Astrocyte of the cerebellum (primary cell): ENCODE measurements at regions not wholly inside any gene's neighbourhood (a gene's known extent, or its start where the extent isn't known, plus 50 kb on each side); places are given as distances from the start of the nearest gene placed in this dataset.

Experiments
- DNase-seq: peaks from one replicate; pipeline ENCODE4 v3.0.0-alpha.2; 2011; ENCODE audit warnings: low read depth
- H3K4me3 ChIP-seq: 2 replicates; pipeline ENCODE4 v1.5.1; 2011; ENCODE audit warnings: mild to moderate bottlenecking, low read depth, low read length, moderate library complexity
- in situ Hi-C: cut with HindIII; loops from 2 replicates; pipeline ENCODE4 v1.10.0; 2017; ENCODE audit warnings: low sequenced_read_pairs
- TF ChIP-seq, protein P1 (sequence below): IDR thresholded peaks from 2 replicates; pipeline ENCODE4 v1.5.1; 2012; ENCODE audit warnings: low read length, low read depth, moderate library complexity, mild to moderate bottlenecking; ENCODE audit errors: missing control alignments

DNA sequence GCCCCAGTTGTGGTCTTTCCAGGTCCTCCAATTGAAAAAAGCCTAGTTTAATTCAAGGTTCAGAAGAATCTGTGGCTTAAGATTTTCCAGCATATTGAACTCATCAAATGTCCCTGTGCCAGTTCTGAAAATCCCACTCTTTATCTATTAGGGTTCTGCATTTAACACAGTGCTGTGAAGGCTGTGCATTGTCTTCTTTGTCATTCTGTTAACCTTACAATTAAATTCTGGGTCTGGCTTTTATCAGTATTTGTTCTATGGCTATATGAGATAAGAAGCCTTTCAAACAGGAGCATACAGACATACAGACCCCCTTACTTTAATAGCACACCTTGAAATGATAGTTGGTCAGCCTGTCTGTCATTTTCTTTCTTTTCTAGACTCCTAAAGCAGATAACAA lies 362.1 kb upstream of the DACH1 start:
- in situ Hi-C loops = no loop called here
- DNase-seq = no peak
- TF ChIP-seq, protein P1, sequence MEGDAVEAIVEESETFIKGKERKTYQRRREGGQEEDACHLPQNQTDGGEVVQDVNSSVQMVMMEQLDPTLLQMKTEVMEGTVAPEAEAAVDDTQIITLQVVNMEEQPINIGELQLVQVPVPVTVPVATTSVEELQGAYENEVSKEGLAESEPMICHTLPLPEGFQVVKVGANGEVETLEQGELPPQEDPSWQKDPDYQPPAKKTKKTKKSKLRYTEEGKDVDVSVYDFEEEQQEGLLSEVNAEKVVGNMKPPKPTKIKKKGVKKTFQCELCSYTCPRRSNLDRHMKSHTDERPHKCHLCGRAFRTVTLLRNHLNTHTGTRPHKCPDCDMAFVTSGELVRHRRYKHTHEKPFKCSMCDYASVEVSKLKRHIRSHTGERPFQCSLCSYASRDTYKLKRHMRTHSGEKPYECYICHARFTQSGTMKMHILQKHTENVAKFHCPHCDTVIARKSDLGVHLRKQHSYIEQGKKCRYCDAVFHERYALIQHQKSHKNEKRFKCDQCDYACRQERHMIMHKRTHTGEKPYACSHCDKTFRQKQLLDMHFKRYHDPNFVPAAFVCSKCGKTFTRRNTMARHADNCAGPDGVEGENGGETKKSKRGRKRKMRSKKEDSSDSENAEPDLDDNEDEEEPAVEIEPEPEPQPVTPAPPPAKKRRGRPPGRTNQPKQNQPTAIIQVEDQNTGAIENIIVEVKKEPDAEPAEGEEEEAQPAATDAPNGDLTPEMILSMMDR = no peak
- H3K4me3 ChIP-seq = no peak overlapping the region

DNA sequence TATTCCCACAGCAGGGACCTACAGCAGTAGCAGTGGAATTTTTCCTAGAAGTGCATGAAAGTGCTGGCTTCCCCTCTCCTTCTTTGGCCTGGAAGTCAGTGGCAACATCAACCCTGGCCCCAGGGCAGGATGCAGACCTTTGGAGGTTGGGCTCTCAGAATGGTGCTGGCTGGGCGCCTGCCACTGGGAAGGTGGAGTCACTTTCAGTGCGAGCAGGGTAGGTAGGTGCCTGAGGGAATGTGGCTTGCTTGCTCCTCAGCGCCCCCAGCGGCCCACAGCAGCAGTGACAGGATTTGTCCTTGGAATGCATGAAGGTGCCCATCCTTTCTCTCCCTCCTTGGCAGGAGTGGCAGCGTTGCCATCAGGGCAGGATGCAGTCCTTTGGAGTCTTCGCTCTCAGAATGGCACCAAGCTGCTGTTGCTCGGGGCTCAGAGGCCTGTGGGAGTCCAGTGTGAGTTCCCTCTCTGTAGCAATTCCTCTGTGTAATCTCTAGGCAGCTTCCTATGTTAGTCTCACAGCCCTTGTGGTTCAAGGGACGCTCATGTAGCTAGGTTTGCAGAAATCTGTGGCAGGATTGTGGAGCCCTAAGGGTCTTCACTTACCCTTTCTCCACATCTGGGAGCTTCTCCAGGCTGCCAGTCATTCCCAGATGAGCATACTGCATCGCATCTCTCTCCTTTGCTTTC lies 354.4 kb upstream of the DACH1 start:
- in situ Hi-C loops = no loop called here
- TF ChIP-seq, protein P1 = peak; percentile 47
- no peak for DNase-seq
- no peak overlapping the region for H3K4me3 ChIP-seq

DNA sequence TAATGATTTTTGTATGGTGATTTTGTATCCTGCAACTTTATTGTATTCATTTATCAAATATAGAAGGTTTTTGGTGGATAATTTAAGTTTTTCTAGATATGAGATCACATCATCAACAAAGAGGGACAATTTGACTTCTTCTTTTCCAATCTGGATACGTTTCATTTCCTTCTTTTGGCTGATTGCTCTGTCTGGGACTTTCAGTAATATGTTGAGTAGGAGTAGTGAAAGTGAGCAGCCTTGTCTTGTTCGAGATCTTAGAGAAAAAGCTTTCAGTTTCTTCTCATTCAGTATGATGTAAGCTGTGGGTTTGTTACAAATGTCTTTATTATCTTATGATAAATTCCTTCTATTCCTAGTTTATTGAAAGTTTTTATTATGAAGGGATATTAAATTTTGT lies 352.0 kb upstream of the DACH1 start:
- in situ Hi-C loops = no loop called here

DNA sequence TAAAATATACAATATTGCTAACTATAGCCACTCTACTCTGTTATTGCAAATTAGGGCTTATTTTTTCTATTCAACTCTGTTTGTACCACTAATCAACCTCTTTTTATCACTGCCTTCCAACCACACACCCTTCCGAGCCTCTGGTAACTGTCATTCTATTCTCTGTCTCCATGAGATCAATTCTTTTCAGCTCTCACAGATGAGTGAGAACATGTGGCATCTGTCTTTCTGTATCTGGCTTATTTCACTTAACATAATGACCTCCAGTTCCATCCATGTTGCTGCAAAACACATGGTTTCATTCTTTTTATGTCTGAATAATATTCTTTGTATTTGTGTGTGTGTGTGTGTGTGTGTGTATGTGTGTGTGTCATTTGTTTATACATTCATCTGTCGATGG lies 350.1 kb upstream of the DACH1 start:
- no peak overlapping the region for H3K4me3 ChIP-seq
- in situ Hi-C loops = no loop called here

More for the DNA sequence above, 352.0 kb upstream of the DACH1 start:
- TF ChIP-seq, protein P1 = no peak
- no peak for DNase-seq
- H3K4me3 ChIP-seq = no peak overlapping the region

DNA sequence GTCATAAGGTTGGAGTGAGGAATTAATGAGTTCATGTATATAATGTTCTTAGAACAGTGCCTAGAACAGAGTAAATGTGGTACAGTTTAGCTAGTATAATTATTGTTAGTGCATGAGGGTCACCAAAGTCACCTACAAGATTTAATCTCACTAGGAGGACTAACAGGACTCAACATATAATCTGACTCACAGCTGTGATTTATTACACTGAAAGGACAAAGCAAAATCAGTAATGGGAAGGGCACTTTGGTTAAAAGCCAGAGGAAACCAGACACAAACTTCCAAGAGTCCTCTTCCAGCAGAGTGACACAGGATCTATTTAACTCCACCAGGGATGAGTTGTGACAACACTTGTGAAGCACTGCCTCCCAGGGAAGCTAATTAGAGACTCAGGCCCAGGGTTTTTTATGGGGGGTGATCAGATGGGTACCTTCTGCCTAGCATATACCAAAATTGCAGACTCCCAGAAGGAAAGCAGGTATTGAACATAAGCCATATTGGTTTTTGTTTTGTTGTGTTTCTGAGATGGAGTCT lies 341.2 kb upstream of the DACH1 start:
- in situ Hi-C loops = no loop called here
- TF ChIP-seq, protein P1 = no peak
- H3K4me3 ChIP-seq = no peak overlapping the region
- no peak for DNase-seq

More for the DNA sequence above, 350.1 kb upstream of the DACH1 start:
- TF ChIP-seq, protein P1 = no peak
- DNase-seq = no peak

DNA sequence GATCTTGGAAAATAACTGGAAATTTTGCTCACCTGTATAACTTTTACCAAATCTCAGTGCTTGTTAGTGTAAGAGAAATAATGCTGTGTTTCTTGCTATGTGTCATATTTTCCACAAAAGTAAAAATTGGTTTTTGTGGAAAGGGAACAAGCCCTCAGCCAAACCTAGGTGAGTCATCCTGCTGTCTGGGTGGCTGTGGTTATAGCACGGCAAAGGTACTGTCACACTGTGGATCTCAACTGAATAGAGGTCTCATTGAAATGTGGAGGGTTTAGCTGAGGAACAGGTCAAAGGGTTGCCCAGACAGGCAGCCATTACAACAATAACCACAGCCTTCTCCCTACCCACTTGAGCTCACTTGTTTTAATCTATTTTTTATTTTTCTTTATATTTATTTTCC lies 338.8 kb upstream of the DACH1 start:
- in situ Hi-C loops = no loop called here
- TF ChIP-seq, protein P1 = no peak
- peak; percentile 60 for DNase-seq
- no peak overlapping the region for H3K4me3 ChIP-seq
